HG02678 (cell line): ENCODE measurements at regions not wholly inside any gene's neighbourhood (a gene's known extent, or its start where the extent isn't known, plus 50 kb on each side); places are given as distances from the start of the nearest gene placed in this dataset.
"Not testable (repeated sequence)": the region's sequence is repeated elsewhere in the genome, so short reads cannot be mapped to it uniquely, and the experiment has no call there.

ENCODE experiments used
- ATAC-seq: cut with Tn5 transposase; IDR thresholded peaks from one replicate; pipeline ENCODE4 v1.9.1; 2021; ENCODE audit warnings: mild to moderate bottlenecking, moderate library complexity; ENCODE audit not compliant: unreplicated experiment

DNA sequence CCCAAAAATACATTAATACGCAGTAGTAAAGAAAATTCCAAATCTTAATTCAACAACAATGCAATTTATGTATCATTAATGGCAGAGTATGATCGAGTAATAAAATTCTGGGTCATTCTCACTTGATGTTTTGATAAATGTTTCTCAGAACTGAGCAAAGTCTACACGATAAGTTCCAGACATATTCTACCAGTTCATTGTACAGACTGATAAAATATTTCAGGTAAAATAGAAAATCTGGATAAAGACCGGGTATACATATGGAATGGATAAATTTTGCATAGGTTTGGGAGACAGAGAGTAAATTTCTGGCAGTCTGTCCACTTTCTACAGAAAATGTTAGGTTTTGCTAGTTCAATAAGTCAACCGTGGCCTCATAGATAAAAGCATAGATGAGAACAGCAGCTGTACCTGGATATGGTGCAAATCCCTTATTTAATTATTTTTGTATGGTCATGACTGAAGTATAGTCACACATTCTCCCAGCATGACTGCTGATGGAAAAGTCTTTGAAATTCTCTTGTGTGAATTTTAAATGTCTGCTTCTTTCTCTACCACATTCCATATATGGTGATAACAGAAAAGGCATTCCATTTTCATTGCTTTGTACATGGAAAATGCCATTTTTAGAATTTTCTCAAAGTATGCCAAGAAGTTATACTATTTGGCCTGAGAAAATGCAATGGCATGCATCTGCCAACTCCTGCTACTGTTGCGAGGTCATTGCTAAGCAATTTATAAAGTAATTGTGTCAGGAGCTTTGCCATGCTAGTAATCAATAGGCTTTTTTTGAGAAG lies 301.9 kb upstream of the ARSJ start:
- no peak for ATAC-seq

- ATAC-seq, result peak; percentile 78
Observed at GRCh38 chr4:114282937-114283336, 303.5 kb upstream of the ARSJ start.

- ATAC-seq, result no peak
Observed at GRCh38 chr4:114284629-114285028, 305.2 kb upstream of the ARSJ start.

- no peak for ATAC-seq
Observed at GRCh38 chr4:114286262-114286810, 306.9 kb upstream of the ARSJ start.

DNA sequence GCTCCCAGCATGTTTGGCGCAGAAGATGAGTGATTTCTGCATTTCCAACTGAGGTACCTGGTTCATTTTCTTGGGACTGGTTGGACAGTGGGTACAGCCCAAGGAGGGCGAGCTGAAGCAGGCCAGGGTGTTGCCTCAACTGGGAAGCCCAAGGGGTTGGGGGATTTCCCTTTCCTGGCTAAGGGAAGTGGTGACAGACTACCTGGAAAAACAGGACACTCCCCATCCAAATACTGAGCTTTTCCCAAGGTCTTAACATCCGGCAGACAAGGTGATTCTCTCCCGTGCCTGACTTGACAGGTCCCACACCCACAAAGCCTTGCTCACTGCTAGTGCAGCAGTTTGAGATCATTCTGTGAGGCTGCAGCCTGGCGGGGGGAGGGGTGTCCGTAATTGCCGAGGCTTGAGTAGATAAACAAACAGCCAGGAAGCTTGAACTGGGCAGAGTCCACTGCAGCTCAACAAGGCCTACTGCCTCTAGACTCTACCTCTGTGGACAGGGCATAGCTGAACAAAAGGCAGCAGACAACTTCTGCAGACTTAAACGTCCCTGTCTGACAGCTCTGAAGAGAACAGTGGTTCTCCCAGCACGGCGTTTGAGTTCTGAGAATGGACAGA lies 307.7 kb upstream of the ARSJ start:
- no peak for ATAC-seq

- no peak for ATAC-seq
Observed at GRCh38 chr4:114296126-114296525, 302.5 kb upstream of the UGT8 start.

- ATAC-seq, result peak; percentile 49
Observed at GRCh38 chr4:114302472-114302871, 296.1 kb upstream of the UGT8 start.

- no peak for ATAC-seq
Observed at GRCh38 chr4:114304046-114304445, 294.6 kb upstream of the UGT8 start.

DNA sequence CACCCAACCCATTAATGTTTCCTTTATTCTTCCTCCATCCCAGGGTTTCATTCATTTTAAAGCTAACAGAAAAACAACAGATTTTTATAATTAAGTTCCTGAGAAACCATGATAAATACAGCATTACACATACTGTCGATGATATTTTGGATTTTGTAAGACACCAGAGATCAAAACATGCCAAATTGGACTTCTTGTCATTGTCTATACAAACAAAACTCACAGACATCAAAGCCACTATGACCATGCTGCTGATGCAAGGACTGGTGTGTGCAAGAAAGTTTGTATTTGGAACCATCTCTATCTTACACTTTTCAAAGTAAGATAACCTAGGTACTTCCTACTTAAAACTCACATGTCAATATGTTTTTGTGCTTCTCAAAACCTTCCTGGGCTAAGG lies 294.0 kb upstream of the UGT8 start:
- no peak for ATAC-seq

DNA sequence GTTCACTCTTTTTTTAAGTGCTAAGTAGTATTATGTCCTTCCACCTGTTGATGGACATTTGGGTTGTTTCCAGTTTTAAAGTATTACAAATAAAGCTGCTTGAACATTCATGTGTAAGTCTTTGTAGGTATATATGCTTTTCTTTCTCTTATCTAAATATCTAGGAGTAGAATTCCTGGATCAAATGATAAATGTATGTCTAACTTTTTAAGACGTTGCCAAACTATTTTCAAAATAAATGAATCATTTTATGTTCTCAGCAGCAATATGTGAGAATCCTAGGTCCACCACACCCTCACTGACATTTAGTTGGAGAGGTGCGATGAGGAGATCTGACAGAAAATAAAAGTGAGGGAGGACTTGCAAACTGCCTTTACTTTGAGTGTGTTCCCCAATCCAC lies 291.7 kb upstream of the UGT8 start:
- no peak for ATAC-seq

- no peak for ATAC-seq
Observed at GRCh38 chr4:114310296-114310925, 288.2 kb upstream of the UGT8 start.

GRCh38 chr4:114311787-114312186 lies 286.8 kb upstream of the UGT8 start:
- no peak for ATAC-seq

DNA sequence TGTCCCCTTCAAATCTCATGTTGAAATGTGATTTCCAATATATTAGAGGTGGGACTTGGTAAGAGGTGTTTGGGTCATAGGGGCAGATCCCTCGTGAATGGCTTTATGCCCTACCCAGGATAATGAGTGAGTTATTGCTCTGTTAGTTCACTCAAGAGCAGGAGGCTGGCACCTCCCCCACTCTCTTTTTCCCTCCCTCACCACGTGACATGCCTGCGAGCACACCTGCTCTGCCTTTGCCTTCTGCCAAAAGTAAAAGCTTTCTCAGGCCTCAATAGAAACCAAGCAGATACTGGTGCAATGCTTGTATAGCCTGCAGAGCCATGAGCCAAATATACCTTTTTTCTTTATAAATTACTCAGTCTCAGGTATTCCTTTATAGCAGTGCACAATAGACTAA lies 286.3 kb upstream of the UGT8 start:
- ATAC-seq, result no peak

- ATAC-seq, result no peak
Observed at GRCh38 chr4:114316789-114317188, 281.8 kb upstream of the UGT8 start.

DNA sequence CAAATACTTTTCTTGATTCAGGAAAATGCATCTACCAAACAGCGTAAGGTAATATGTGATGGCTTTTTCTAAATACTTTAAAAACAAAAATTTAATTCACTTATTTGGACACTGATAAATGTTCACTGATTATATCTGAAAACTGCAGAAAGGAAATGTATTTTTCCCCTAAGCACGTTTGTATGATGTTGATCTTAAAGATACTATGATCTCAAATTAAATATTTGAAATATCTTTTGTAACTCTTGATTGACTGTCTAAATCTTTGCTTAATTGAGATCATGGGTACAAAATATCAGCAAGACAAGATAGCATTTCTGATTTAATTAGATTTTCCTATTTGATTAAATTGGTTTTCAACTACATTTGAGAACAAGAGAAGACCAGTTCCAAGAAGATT lies 281.0 kb upstream of the UGT8 start:
- ATAC-seq, result no peak

DNA sequence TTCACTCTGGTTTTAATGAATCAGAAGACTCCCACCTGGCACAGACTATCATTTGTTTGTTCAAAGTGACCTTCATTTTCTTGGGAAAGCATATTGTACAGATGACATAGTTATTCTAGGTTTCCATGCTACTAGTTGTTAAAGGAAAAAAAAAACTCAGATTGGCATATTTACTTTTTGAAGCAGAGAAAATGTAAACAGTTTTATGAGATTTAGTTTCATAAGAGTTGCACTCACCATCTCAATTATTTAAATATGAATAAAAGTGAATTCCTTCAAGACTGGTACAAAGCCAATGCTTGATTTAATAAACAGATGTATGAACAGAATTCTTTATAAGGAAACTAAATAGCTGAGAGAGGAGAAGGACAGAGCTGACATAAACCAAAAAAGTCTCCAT lies 280.3 kb upstream of the UGT8 start:
- ATAC-seq, result no peak

GRCh38 chr4:114320126-114320525 lies 278.5 kb upstream of the UGT8 start:
- no peak for ATAC-seq

GRCh38 chr4:114321366-114321765 lies 277.2 kb upstream of the UGT8 start:
- ATAC-seq, result no peak

DNA sequence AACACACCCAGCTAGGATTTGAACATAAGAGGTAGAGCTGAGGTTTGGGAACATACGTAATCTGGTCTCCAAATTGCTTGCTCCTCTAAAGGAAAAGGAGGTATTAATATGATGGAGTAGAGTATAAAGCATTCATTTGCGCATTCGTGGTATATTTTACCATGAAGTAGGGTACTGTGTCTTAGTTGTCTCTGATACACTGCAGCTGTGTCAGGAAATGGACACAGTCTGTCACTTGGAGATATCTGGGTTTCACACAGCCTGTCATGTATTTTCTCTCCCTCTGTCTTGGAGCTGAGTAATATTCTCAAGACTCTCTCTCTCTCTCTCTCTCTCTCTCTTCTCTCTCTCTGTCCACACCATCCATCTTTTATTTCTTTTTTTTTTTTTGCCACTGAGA lies 274.8 kb upstream of the UGT8 start:
- no peak for ATAC-seq

DNA sequence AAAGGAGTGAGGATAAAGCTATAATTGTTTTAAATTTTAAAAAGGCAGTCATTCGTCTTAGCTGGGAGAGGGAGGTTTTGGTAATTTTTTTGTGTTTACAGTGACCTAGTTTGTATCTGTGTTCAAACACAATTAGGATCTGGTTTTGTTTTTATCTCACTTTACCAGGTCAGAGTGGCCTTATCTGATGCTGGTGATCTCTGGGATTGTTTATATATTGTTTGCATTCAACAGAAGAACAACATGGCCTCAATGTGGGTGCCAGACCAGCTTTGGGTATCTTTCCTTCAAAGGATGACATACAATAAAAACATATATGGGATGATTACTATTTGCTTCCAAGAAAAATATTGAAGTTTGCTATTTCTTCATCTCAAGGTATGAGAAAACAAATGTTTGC lies 272.2 kb upstream of the UGT8 start:
- no peak for ATAC-seq

DNA sequence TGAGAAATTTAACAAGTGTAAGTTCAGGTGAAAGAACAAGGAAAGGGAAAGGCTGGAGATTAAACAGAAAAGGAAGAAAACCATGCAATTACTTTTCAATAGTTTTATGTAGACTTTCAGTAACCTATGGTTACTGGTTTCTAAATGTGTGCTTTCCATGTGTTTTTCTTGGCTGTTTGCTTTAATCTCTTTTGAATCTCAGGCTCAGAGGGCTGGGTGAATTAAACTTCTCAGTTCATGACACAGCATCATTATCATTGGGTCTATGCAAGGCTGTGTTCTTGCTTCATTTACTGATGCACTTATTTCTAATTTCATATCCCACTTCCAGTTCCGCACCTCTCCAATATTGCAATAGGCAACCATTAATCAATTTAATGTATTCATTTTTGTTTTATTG lies 266.5 kb upstream of the UGT8 start:
- no peak for ATAC-seq

DNA sequence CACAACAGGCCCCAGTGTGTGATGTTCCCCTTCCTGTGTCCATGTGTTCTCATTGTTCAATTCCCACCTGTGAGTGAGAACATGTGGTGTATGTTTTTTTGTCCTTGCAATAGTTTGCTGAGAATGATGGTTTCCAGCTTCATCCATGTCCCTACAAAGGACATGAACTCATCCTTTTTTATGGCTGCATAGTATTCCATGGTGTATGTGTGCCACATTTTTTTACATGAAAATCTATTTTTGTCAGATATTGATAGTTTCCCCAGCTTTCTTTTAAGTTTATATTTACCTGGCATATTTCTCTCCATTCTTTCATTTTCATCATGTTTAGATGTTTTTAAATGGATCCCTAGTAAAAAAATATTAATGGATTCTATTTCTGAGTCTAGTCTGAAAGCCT lies 264.2 kb upstream of the UGT8 start:
- ATAC-seq, result not testable (repeated sequence)
